CD14-positive monocyte (primary cell): ENCODE measurements at regions not wholly inside any gene's neighbourhood (a gene's known extent, or its start where the extent isn't known, plus 50 kb on each side); places are given as distances from the start of the nearest gene placed in this dataset.

ENCODE experiments used
- DNase-seq, 3 donors: peaks; one replicate each; pipeline ENCODE4 v3.0.0-alpha.2; 2011 to 2022
- H2AFZ ChIP-seq: 2 replicates; pipeline ENCODE4 v1.6.0; 2012; ENCODE audit warnings: mild to moderate bottlenecking, low read depth, low read length, inconsistent platforms; ENCODE audit not compliant: insufficient read depth, poor library complexity, severe bottlenecking
- H3K27ac ChIP-seq, 2 donors: 1 replicate in 1 of 2; 2 replicates in 1 of 2; pipeline ENCODE4 v1.5.1; 2012 to 2013; ENCODE audit warnings: low read length in 2 of 2, control low read depth in 1 of 2, inconsistent platforms in 1 of 2, low read depth in 1 of 2, mild to moderate bottlenecking in 1 of 2
- H3K27me3 ChIP-seq, 2 donors: one replicate each; pipeline versions ENCODE4 v1.6.0 to v1.6.1; 2011 to 2013; ENCODE audit warnings: low read length in 2 of 2; ENCODE audit not compliant: control insufficient read depth in 2 of 2, insufficient read depth in 2 of 2
- H3K36me3 ChIP-seq, 2 donors: replicated peaks in 1 of 2; 1 replicate in 1 of 2; 2 replicates in 1 of 2; pipeline versions ENCODE4 v1.5.1 to v1.6.1; 2012 to 2013; ENCODE audit warnings: low read length in 2 of 2, control low read depth in 1 of 2, inconsistent platforms in 1 of 2, mild to moderate bottlenecking in 1 of 2; ENCODE audit not compliant: insufficient read depth in 2 of 2, control insufficient read depth in 1 of 2
- H3K4me1 ChIP-seq, 2 donors: 1 replicate in 1 of 2; 2 replicates in 1 of 2; pipeline versions ENCODE4 v1.5.1 to v1.6.1; 2012 to 2013; ENCODE audit warnings: low read length in 2 of 2, control low read depth in 1 of 2, inconsistent platforms in 1 of 2, mild to moderate bottlenecking in 1 of 2, moderate library complexity in 1 of 2; ENCODE audit not compliant: insufficient read depth in 2 of 2, control insufficient read depth in 1 of 2
- H3K4me2 ChIP-seq: replicated peaks from 2 replicates; pipeline ENCODE3; 2012; ENCODE audit warnings: low read length, moderate library complexity, mild to moderate bottlenecking; ENCODE audit not compliant: poor library complexity, severe bottlenecking; ENCODE audit errors: extremely low read depth
- H3K4me3 ChIP-seq, 3 experiments: fragments of 200-600 bp in 1 of 3; sonication (generic) in 1 of 3; replicated peaks in 1 of 3; 1 replicate in 2 of 3; 2 replicates in 1 of 3; pipeline ENCODE4 v1.5.1; 2011 to 2013; ENCODE audit warnings: low read length in 3 of 3, mild to moderate bottlenecking in 3 of 3, control low read depth in 2 of 3, low read depth in 2 of 3, inconsistent platforms in 1 of 3, moderate library complexity in 1 of 3
- H3K79me2 ChIP-seq: 2 replicates; pipeline ENCODE4 v1.6.0; 2012; ENCODE audit warnings: mild to moderate bottlenecking, control low read depth, inconsistent platforms, low read length, moderate library complexity; ENCODE audit not compliant: insufficient read depth
- H3K9ac ChIP-seq: 2 replicates; pipeline ENCODE4 v1.6.0; 2017; ENCODE audit warnings: low read length, mild to moderate bottlenecking; ENCODE audit not compliant: insufficient read depth, poor library complexity, severe bottlenecking
- H3K9me3 ChIP-seq, 2 donors: replicated peaks in 1 of 2; 1 replicate in 1 of 2; 2 replicates in 1 of 2; pipeline versions ENCODE4 v1.5.1 to v1.6.1; 2012 to 2013; ENCODE audit warnings: low read length in 2 of 2, control low read depth in 1 of 2; ENCODE audit not compliant: control insufficient read depth in 1 of 2, insufficient read depth in 1 of 2
- H4K20me1 ChIP-seq: 2 replicates; pipeline ENCODE4 v1.6.0; 2012; ENCODE audit warnings: mild to moderate bottlenecking, low read length, control low read depth, moderate library complexity; ENCODE audit not compliant: insufficient read depth
- H3K27ac Mint-ChIP-seq, 7 donors: one replicate each; pipeline ENCODE4 v1.8.0; 2020; ENCODE audit warnings: mild to moderate bottlenecking in 7 of 7, mixed read lengths in 7 of 7, moderate library complexity in 6 of 7, inconsistent platforms in 2 of 7
- H3K27me3 Mint-ChIP-seq, 3 donors: one replicate each; pipeline ENCODE4 v1.8.0; 2021 to 2022; ENCODE audit warnings: low read depth in 3 of 3, mild to moderate bottlenecking in 3 of 3, mixed read lengths in 3 of 3, moderate library complexity in 3 of 3, inconsistent platforms in 1 of 3
- H3K36me3 Mint-ChIP-seq, 2 donors: one replicate each; pipeline ENCODE4 v1.8.0; 2020; ENCODE audit warnings: mixed read lengths in 2 of 2, inconsistent platforms in 1 of 2, mild to moderate bottlenecking in 1 of 2
- H3K4me1 Mint-ChIP-seq: one replicate; pipeline ENCODE4 v1.8.0; 2020; ENCODE audit warnings: mild to moderate bottlenecking, mixed read lengths
- H3K4me3 Mint-ChIP-seq, 2 donors: one replicate each; pipeline ENCODE4 v1.8.0; 2020; ENCODE audit warnings: mild to moderate bottlenecking in 2 of 2, mixed read lengths in 2 of 2, moderate library complexity in 1 of 2
- H3K9me3 Mint-ChIP-seq, 7 donors: one replicate each; pipeline ENCODE4 v1.8.0; 2020 to 2022; ENCODE audit warnings: mixed read lengths in 7 of 7, mild to moderate bottlenecking in 6 of 7, moderate library complexity in 6 of 7, inconsistent platforms in 2 of 7
- CTCF ChIP-seq: fragments of 200-600 bp; IDR thresholded peaks from one replicate; pipeline ENCODE4 v1.8.0; 2022; ENCODE audit warnings: antibody characterized with exemption, mild to moderate bottlenecking
- WGBS: methylation state at CpG from one replicate; pipeline ENCODE4 v1.1.5; 2013; ENCODE audit warnings: missing lambda C conversion rate; ENCODE audit not compliant: insufficient coverage; 5-methylcytosine and 5-hydroxymethylcytosine counted together
- intact Hi-C, 2 donors: fragments of 100-400 bp; cut with micrococcal nuclease; formaldehyde crosslinking; loops; one replicate each; pipeline versions ENCODE4 v1.15.0 to v1.15.1; 2023

GRCh38 chr5:122532035-122532434 is 220.0 kb downstream of the SNCAIP start:
- intact Hi-C loops: no loop called here
- WGBS: 100% methylated on average over 4 of the region's 4 CpGs
- H2AFZ ChIP-seq: no peak overlapping the region
- no peaks in the 10 kb centered on the region for H4K20me1 ChIP-seq
- no peak overlapping the region for H3K9ac ChIP-seq
- H3K27ac ChIP-seq: no peak overlapping the region
- no peak for TF ChIP-seq CTCF
- no peak overlapping the region for H3K4me3 ChIP-seq
- Mint-ChIP-seq H3K4me3 (no peak overlapping the region), H3K9me3 (peaks cover 0 to 2% (median 0%) of the 10 kb centered on the region in 7 donors), H3K27ac (no peak overlapping the region), H3K4me1 (no peaks in the 10 kb centered on the region), H3K27me3 (peaks cover 1 to 4% (median 3%) of the 10 kb centered on the region in 3 donors), H3K36me3 (no peaks in the 10 kb centered on the region)
- DNase-seq: no peak
- no peaks in the 10 kb centered on the region for H3K9me3 ChIP-seq
- no peaks in the 10 kb centered on the region for H3K36me3 ChIP-seq
- no peaks in the 10 kb centered on the region for H3K4me1 ChIP-seq
- H3K27me3 ChIP-seq: no peaks in the 10 kb centered on the region
- no peaks in the 10 kb centered on the region for H3K79me2 ChIP-seq
- no peak overlapping the region for H3K4me2 ChIP-seq

- Mint-ChIP-seq H3K4me1 (no peaks in the 10 kb centered on the region), H3K36me3 (no peaks in the 10 kb centered on the region), H3K27me3 (peaks cover 1 to 4% (median 3%) of the 10 kb centered on the region in 3 donors), H3K27ac (no peak overlapping the region), H3K4me3 (no peak overlapping the region), H3K9me3 (peaks cover 0 to 3% (median 0%) of the 10 kb centered on the region in 7 donors)
- Histone ChIP-seq H3K4me2 (no peak overlapping the region), H3K9me3 (no peaks in the 10 kb centered on the region), H3K36me3 (no peaks in the 10 kb centered on the region), H2AFZ (no peak overlapping the region), H3K27ac (no peak overlapping the region), H3K4me3 (no peak overlapping the region), H3K4me1 (no peaks in the 10 kb centered on the region), H4K20me1 (no peaks in the 10 kb centered on the region), H3K27me3 (no peaks in the 10 kb centered on the region), H3K79me2 (no peaks in the 10 kb centered on the region), H3K9ac (no peak overlapping the region)
- no peak for TF ChIP-seq CTCF
- intact Hi-C loops: no loop called here
- no peak for DNase-seq
These were observed 221.8 kb downstream of the SNCAIP start for GRCh38 chr5:122533825-122534224.
